AG10803 (cell line): ENCODE measurements at regions not wholly inside any gene's neighbourhood (a gene's known extent, or its start where the extent isn't known, plus 50 kb on each side); places are given as distances from the start of the nearest gene placed in this dataset.

Source experiments
- DNase-seq: peaks from one replicate; pipeline ENCODE4 v3.0.0; 2010; ENCODE audit warnings: low read depth
- H3K4me3 ChIP-seq: 2 replicates; pipeline ENCODE4 v1.5.1; 2011; ENCODE audit warnings: mild to moderate bottlenecking, low read length, control low read depth
- CTCF ChIP-seq: conservative IDR thresholded peaks from 2 replicates; pipeline ENCODE4 v1.5.1; 2011; ENCODE audit warnings: mild to moderate bottlenecking, low read length, control low read depth, inconsistent platforms

GRCh38 chr1:115185336-115185735 is 96.0 kb upstream of the TSPAN2 start:
- DNase-seq = no peak
- no peak for TF ChIP-seq CTCF
- H3K4me3 ChIP-seq = peak overlapping the region; percentile 43

DNA sequence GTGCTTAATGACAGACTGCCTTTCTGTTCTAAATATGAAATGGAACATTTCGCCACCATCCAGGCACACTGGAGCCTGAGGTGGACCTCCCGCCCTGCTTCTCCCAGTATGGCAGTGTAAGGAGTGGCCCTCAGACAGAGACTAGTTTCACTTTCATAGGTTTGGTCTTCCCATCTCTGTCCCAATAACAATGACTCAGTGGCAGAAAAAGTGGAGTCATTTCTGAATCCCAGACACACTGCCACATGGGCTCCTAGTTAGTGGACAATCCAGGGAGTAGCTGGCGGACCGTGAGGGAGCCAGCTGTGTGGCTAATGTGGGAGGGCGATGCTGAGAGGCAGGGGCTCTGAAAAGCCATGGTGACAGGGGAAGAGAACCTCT is 95.6 kb upstream of the TSPAN2 start:
- peak overlapping the region; percentile 43 for H3K4me3 ChIP-seq
- no peak for TF ChIP-seq CTCF
- peak; percentile 82 for DNase-seq

DNA sequence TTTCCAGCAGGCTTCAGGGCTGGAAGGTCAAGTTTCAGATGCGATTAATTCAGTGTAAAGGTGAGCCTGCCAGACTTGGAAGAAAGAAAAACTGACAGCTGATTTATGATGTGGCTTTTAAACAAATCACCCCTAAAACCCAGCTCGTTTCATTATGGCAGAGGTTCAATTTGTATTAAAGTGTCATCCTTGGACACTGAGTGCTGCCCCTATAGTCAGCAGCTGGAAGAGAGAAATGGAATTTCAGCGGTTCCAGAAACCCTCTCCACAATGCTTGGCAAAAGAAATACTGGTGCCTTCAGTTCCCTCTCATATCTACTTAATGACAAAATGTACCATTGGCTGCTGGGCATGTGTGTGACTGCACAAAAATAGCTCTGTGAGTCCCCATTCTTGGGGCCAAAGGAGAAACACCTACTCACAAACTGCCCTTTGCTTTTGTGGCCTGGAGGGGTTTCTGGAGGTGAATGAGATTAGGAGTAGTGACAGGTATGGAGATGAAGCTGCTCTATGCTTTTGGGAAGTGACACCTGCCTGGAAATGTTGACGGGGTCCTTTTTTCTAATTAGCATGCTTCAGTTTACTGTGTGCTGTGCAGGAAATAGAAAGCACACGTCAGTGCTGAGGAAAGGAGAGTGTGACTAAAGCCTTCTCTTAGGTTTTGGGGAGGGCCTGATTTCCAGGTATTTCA is 95.1 kb upstream of the TSPAN2 start:
- peak overlapping the region; percentile 43 for H3K4me3 ChIP-seq
- peak; percentile 60 for DNase-seq
- TF ChIP-seq CTCF = peak; percentile 40

GRCh38 chr1:115183721-115184259 is 94.5 kb upstream of the TSPAN2 start:
- no peak for TF ChIP-seq CTCF
- peak; percentile 54 for DNase-seq
- no peak overlapping the region for H3K4me3 ChIP-seq

GRCh38 chr1:115183158-115183557 is 93.9 kb upstream of the TSPAN2 start:
- no peak overlapping the region for H3K4me3 ChIP-seq
- TF ChIP-seq CTCF = no peak
- DNase-seq = no peak

GRCh38 chr1:115182012-115182715 is 92.9 kb upstream of the TSPAN2 start:
- no peak for TF ChIP-seq CTCF
- DNase-seq = peak; percentile 52
- no peak overlapping the region for H3K4me3 ChIP-seq

DNA sequence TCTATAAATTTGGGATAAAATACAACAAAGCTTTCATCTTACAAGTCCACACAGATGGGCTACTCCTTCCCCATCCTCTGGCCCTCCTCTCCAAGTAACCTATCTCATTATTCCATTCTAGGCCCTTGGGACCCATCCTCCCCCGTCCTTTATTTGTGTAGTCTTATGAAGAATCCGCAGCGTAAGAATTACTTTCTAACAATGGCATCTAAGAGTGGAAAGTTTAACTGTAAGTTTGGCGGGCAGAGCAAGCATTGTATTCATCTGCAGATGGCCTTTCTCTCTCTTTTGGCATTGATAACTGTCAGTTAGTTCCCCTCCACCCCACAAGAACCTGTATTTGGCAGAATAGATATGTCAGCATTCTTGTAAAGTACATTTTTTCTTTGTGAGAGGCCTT is 91.9 kb upstream of the TSPAN2 start:
- DNase-seq = no peak
- H3K4me3 ChIP-seq = no peak overlapping the region
- TF ChIP-seq CTCF = no peak
